ENCODE measurements at regions not wholly inside any gene's neighbourhood (a gene's known extent, or its start where the extent isn't known, plus 50 kb on each side); places are given as distances from the start of the nearest gene placed in this dataset.

GRCh38 chr10:6701289-6701688 is 121.2 kb upstream of the PRKCQ start:
- Histone ChIP-seq H3K9me3 (ENCODE audit: control insufficient read depth in 2 of 2, insufficient read depth in 1 of 2, low read length in 1 of 2) (no peaks in the 10 kb centered on the region), H3K27me3 (ENCODE audit: control insufficient read depth in 2 of 2, insufficient read depth in 1 of 2, low read length in 1 of 2) (peaks cover 0 to 4% of the 10 kb centered on the region in 2 donors), H3K36me3 (ENCODE audit: control insufficient read depth in 2 of 2, insufficient read depth in 2 of 2, low read length in 1 of 2) (no peaks in the 10 kb centered on the region), H3K27ac (ENCODE audit: low read depth in 1 of 2, low read length in 1 of 2) (no peak overlapping the region), H3K4me1 (ENCODE audit: control insufficient read depth in 2 of 2, insufficient read depth in 2 of 2, low read length in 2 of 2) (no peaks in the 10 kb centered on the region), H3K4me3 (ENCODE audit: low read length in 2 of 2) (no peak overlapping the region)
- peak in 2 of 9 donors; percentile 18 to 31 for DNase-seq (ENCODE audit: low read depth in 6 of 9, low spot score in 9 of 9)
- 90% methylated on average over 7 of the region's 7 CpGs for WGBS

- no peaks in the 10 kb centered on the region for H3K4me1 ChIP-seq (ENCODE audit: control insufficient read depth in 2 of 2, insufficient read depth in 2 of 2, low read length in 2 of 2)
- WGBS = 95% methylated on average over 4 of the region's 4 CpGs
- H3K27me3 ChIP-seq (ENCODE audit: control insufficient read depth in 2 of 2, insufficient read depth in 1 of 2, low read length in 1 of 2) = peaks cover 0 to 2% of the 10 kb centered on the region in 2 donors
- no peak for DNase-seq (ENCODE audit: low read depth in 6 of 9, low spot score in 9 of 9)
- H3K4me3 ChIP-seq (ENCODE audit: low read length in 2 of 2) = no peak overlapping the region
- no peaks in the 10 kb centered on the region for H3K36me3 ChIP-seq (ENCODE audit: control insufficient read depth in 2 of 2, insufficient read depth in 2 of 2, low read length in 1 of 2)
- H3K27ac ChIP-seq (ENCODE audit: low read depth in 1 of 2, low read length in 1 of 2) = no peak overlapping the region
- no peaks in the 10 kb centered on the region for H3K9me3 ChIP-seq (ENCODE audit: control insufficient read depth in 2 of 2, insufficient read depth in 1 of 2, low read length in 1 of 2)
Measured at GRCh38 chr10:6700066-6700465, 120.0 kb upstream of the PRKCQ start.

GRCh38 chr10:6699336-6699735 is 119.3 kb upstream of the PRKCQ start:
- Histone ChIP-seq H3K4me1 (ENCODE audit: control insufficient read depth in 2 of 2, insufficient read depth in 2 of 2, low read length in 2 of 2) (no peaks in the 10 kb centered on the region), H3K27ac (ENCODE audit: low read depth in 1 of 2, low read length in 1 of 2) (no peak overlapping the region), H3K9me3 (ENCODE audit: control insufficient read depth in 2 of 2, insufficient read depth in 1 of 2, low read length in 1 of 2) (no peaks in the 10 kb centered on the region), H3K36me3 (ENCODE audit: control insufficient read depth in 2 of 2, insufficient read depth in 2 of 2, low read length in 1 of 2) (no peaks in the 10 kb centered on the region), H3K4me3 (ENCODE audit: low read length in 2 of 2) (no peak overlapping the region), H3K27me3 (ENCODE audit: control insufficient read depth in 2 of 2, insufficient read depth in 1 of 2, low read length in 1 of 2) (peaks cover 0 to 2% of the 10 kb centered on the region in 2 donors)
- DNase-seq (ENCODE audit: low read depth in 6 of 9, low spot score in 9 of 9) = no peak
- 98% methylated on average over 4 of the region's 4 CpGs for WGBS

- no peaks in the 10 kb centered on the region for H3K9me3 ChIP-seq (ENCODE audit: control insufficient read depth in 2 of 2, insufficient read depth in 1 of 2, low read length in 1 of 2)
- no peak overlapping the region for H3K4me3 ChIP-seq (ENCODE audit: low read length in 2 of 2)
- H3K27me3 ChIP-seq (ENCODE audit: control insufficient read depth in 2 of 2, insufficient read depth in 1 of 2, low read length in 1 of 2) = no peaks in the 10 kb centered on the region
- no peaks in the 10 kb centered on the region for H3K36me3 ChIP-seq (ENCODE audit: control insufficient read depth in 2 of 2, insufficient read depth in 2 of 2, low read length in 1 of 2)
- no peak for DNase-seq (ENCODE audit: low read depth in 6 of 9, low spot score in 9 of 9)
- WGBS = 86% methylated on average over 1 of the region's 1 CpG
- H3K27ac ChIP-seq (ENCODE audit: low read depth in 1 of 2, low read length in 1 of 2) = no peak overlapping the region
- H3K4me1 ChIP-seq (ENCODE audit: control insufficient read depth in 2 of 2, insufficient read depth in 2 of 2, low read length in 2 of 2) = no peaks in the 10 kb centered on the region
Measured at GRCh38 chr10:6695519-6695918, 115.4 kb upstream of the PRKCQ start.

GRCh38 chr10:6694447-6695140 is 114.5 kb upstream of the PRKCQ start:
- 92% methylated on average over 8 of the region's 8 CpGs for WGBS
- no peaks in the 10 kb centered on the region for H3K27me3 ChIP-seq (ENCODE audit: control insufficient read depth in 2 of 2, insufficient read depth in 1 of 2, low read length in 1 of 2)
- no peak overlapping the region for H3K27ac ChIP-seq (ENCODE audit: low read depth in 1 of 2, low read length in 1 of 2)
- H3K4me3 ChIP-seq (ENCODE audit: low read length in 2 of 2) = no peak overlapping the region
- no peaks in the 10 kb centered on the region for H3K4me1 ChIP-seq (ENCODE audit: control insufficient read depth in 2 of 2, insufficient read depth in 2 of 2, low read length in 2 of 2)
- no peaks in the 10 kb centered on the region for H3K9me3 ChIP-seq (ENCODE audit: control insufficient read depth in 2 of 2, insufficient read depth in 1 of 2, low read length in 1 of 2)
- H3K36me3 ChIP-seq (ENCODE audit: control insufficient read depth in 2 of 2, insufficient read depth in 2 of 2, low read length in 1 of 2) = no peaks in the 10 kb centered on the region
- DNase-seq (ENCODE audit: low read depth in 6 of 9, low spot score in 9 of 9) = no peak

- H3K27me3 ChIP-seq (ENCODE audit: control insufficient read depth in 2 of 2, insufficient read depth in 1 of 2, low read length in 1 of 2) = no peaks in the 10 kb centered on the region
- no peaks in the 10 kb centered on the region for H3K9me3 ChIP-seq (ENCODE audit: control insufficient read depth in 2 of 2, insufficient read depth in 1 of 2, low read length in 1 of 2)
- 95% methylated on average over 7 of the region's 7 CpGs for WGBS
- DNase-seq (ENCODE audit: low read depth in 6 of 9, low spot score in 9 of 9) = no peak
- H3K36me3 ChIP-seq (ENCODE audit: control insufficient read depth in 2 of 2, insufficient read depth in 2 of 2, low read length in 1 of 2) = no peaks in the 10 kb centered on the region
- no peak overlapping the region for H3K4me3 ChIP-seq (ENCODE audit: low read length in 2 of 2)
- no peak overlapping the region for H3K27ac ChIP-seq (ENCODE audit: low read depth in 1 of 2, low read length in 1 of 2)
- H3K4me1 ChIP-seq (ENCODE audit: control insufficient read depth in 2 of 2, insufficient read depth in 2 of 2, low read length in 2 of 2) = no peaks in the 10 kb centered on the region
Measured at GRCh38 chr10:6692856-6693255, 112.8 kb upstream of the PRKCQ start.

- H3K4me3 ChIP-seq (ENCODE audit: low read length in 2 of 2) = no peak overlapping the region
- H3K4me1 ChIP-seq (ENCODE audit: control insufficient read depth in 2 of 2, insufficient read depth in 2 of 2, low read length in 2 of 2) = no peaks in the 10 kb centered on the region
- no peak for DNase-seq (ENCODE audit: low read depth in 6 of 9, low spot score in 9 of 9)
- WGBS = 94% methylated on average over 2 of the region's 2 CpGs
- H3K27ac ChIP-seq (ENCODE audit: low read depth in 1 of 2, low read length in 1 of 2) = no peak overlapping the region
- no peaks in the 10 kb centered on the region for H3K9me3 ChIP-seq (ENCODE audit: control insufficient read depth in 2 of 2, insufficient read depth in 1 of 2, low read length in 1 of 2)
- no peaks in the 10 kb centered on the region for H3K36me3 ChIP-seq (ENCODE audit: control insufficient read depth in 2 of 2, insufficient read depth in 2 of 2, low read length in 1 of 2)
- no peaks in the 10 kb centered on the region for H3K27me3 ChIP-seq (ENCODE audit: control insufficient read depth in 2 of 2, insufficient read depth in 1 of 2, low read length in 1 of 2)
Measured at GRCh38 chr10:6692103-6692502, 112.0 kb upstream of the PRKCQ start.

- DNase-seq (ENCODE audit: low read depth in 6 of 9, low spot score in 9 of 9) = no peak
- no peaks in the 10 kb centered on the region for H3K9me3 ChIP-seq (ENCODE audit: control insufficient read depth in 2 of 2, insufficient read depth in 1 of 2, low read length in 1 of 2)
- no peaks in the 10 kb centered on the region for H3K36me3 ChIP-seq (ENCODE audit: control insufficient read depth in 2 of 2, insufficient read depth in 2 of 2, low read length in 1 of 2)
- WGBS = 69% methylated on average over 5 of the region's 5 CpGs
- no peak overlapping the region for H3K27ac ChIP-seq (ENCODE audit: low read depth in 1 of 2, low read length in 1 of 2)
- no peaks in the 10 kb centered on the region for H3K27me3 ChIP-seq (ENCODE audit: control insufficient read depth in 2 of 2, insufficient read depth in 1 of 2, low read length in 1 of 2)
- no peak overlapping the region for H3K4me3 ChIP-seq (ENCODE audit: low read length in 2 of 2)
- no peaks in the 10 kb centered on the region for H3K4me1 ChIP-seq (ENCODE audit: control insufficient read depth in 2 of 2, insufficient read depth in 2 of 2, low read length in 2 of 2)
Measured at GRCh38 chr10:6689036-6689435, 109.0 kb upstream of the PRKCQ start.

GRCh38 chr10:6680735-6681134 is 100.7 kb upstream of the PRKCQ start:
- Histone ChIP-seq H3K27me3 (ENCODE audit: control insufficient read depth in 2 of 2, insufficient read depth in 1 of 2, low read length in 1 of 2) (no peaks in the 10 kb centered on the region), H3K36me3 (ENCODE audit: control insufficient read depth in 2 of 2, insufficient read depth in 2 of 2, low read length in 1 of 2) (no peaks in the 10 kb centered on the region), H3K27ac (ENCODE audit: low read depth in 1 of 2, low read length in 1 of 2) (no peak overlapping the region), H3K4me1 (ENCODE audit: control insufficient read depth in 2 of 2, insufficient read depth in 2 of 2, low read length in 2 of 2) (no peaks in the 10 kb centered on the region), H3K9me3 (ENCODE audit: control insufficient read depth in 2 of 2, insufficient read depth in 1 of 2, low read length in 1 of 2) (no peaks in the 10 kb centered on the region), H3K4me3 (ENCODE audit: low read length in 2 of 2) (no peak overlapping the region)
- DNase-seq (ENCODE audit: low read depth in 6 of 9, low spot score in 9 of 9) = no peak
- 95% methylated on average over 6 of the region's 6 CpGs for WGBS
